ENCODE measurements at regions not wholly inside any gene's neighbourhood (a gene's known extent, or its start where the extent isn't known, plus 50 kb on each side); places are given as distances from the start of the nearest gene placed in this dataset.
"Not testable (repeated sequence)": the region's sequence is repeated elsewhere in the genome, so short reads cannot be mapped to it uniquely, and the experiment has no call there.

- Histone ChIP-seq H3K4me3 (no peak overlapping the region), H3K9me3 (no peaks in the 10 kb centered on the region), H3K27me3 (ENCODE audit: low read depth) (peaks cover 40% of the 10 kb centered on the region), H3K4me1 (peaks cover 23% of the 10 kb centered on the region), H3K36me3 (replicated peaks) (no peaks in the 10 kb centered on the region)
- in situ Hi-C loops (cut with MboI; ENCODE audit: low sequenced_read_pairs), result no loop called here
- DNase-seq (ENCODE audit: low spot score in 2 of 2), result peak in 1 of 2 experiments; percentile 29
These were observed 169.8 kb downstream of the SAMD5 start for GRCh38 chr6:147678253-147678652.

GRCh38 chr6:147684906-147685305 is 176.4 kb downstream of the SAMD5 start:
- H3K4me3 ChIP-seq, result no peak overlapping the region
- in situ Hi-C loops (cut with MboI; ENCODE audit: low sequenced_read_pairs), result no loop called here
- no peaks in the 10 kb centered on the region for H3K4me1 ChIP-seq
- DNase-seq (ENCODE audit: low spot score in 2 of 2), result no peak
- H3K36me3 ChIP-seq (replicated peaks), result no peaks in the 10 kb centered on the region
- peaks cover 32% of the 10 kb centered on the region for H3K27me3 ChIP-seq (ENCODE audit: low read depth)
- H3K9me3 ChIP-seq, result no peaks in the 10 kb centered on the region; the same call in 1 of the 2 replicates

GRCh38 chr6:147689398-147689797 is 180.9 kb downstream of the SAMD5 start:
- Histone ChIP-seq H3K36me3 (replicated peaks) (no peaks in the 10 kb centered on the region), H3K9me3 (no peaks in the 10 kb centered on the region; the same call in 1 of the 2 replicates), H3K4me1 (peaks cover 9% of the 10 kb centered on the region), H3K27me3 (ENCODE audit: low read depth) (peaks cover 11% of the 10 kb centered on the region; the same call in 1 of the 2 replicates), H3K4me3 (no peak overlapping the region)
- no peak for DNase-seq (ENCODE audit: low spot score in 2 of 2)
- in situ Hi-C loops (cut with MboI; ENCODE audit: low sequenced_read_pairs), result no loop called here

DNA sequence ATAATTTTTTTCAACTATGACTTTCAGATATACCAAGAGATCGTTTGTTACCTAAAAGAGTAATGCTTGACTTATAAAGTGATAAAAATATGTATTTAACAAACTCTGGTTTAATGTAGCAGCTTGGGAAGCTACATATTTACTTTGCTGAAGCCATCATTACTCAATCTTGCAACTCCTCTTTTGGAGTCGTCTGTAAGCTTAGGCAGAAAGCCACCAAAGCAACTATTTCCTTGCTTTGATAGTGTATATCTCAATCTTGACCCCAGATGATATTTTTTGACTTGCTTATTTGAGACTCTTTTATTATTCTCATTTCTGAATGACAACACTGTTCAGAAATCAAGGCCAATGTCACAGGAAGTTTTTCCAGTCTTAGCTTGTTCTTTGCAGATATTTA is 183.0 kb downstream of the SAMD5 start:
- Histone ChIP-seq H3K36me3 (replicated peaks) (no peaks in the 10 kb centered on the region), H3K4me3 (no peak overlapping the region), H3K9me3 (no peaks in the 10 kb centered on the region), H3K4me1 (peaks cover 9% of the 10 kb centered on the region), H3K27me3 (ENCODE audit: low read depth) (peaks cover 3% of the 10 kb centered on the region; the same call in 1 of the 2 replicates)
- DNase-seq (ENCODE audit: low spot score in 2 of 2), result no peak
- in situ Hi-C loops (cut with MboI; ENCODE audit: low sequenced_read_pairs), result no loop called here

- Histone ChIP-seq H3K36me3 (replicated peaks) (no peaks in the 10 kb centered on the region), H3K27me3 (ENCODE audit: low read depth) (peaks cover 3% of the 10 kb centered on the region; the same call in 1 of the 2 replicates), H3K4me1 (peaks cover 9% of the 10 kb centered on the region), H3K4me3 (no peak overlapping the region), H3K9me3 (no peaks in the 10 kb centered on the region)
- in situ Hi-C loops (cut with MboI; ENCODE audit: low sequenced_read_pairs), result no loop called here
- no peak for DNase-seq (ENCODE audit: low spot score in 2 of 2)
These were observed 184.7 kb downstream of the SAMD5 start for GRCh38 chr6:147693181-147693580.

- H3K9me3 ChIP-seq; in situ Hi-C loops (cut with MboI; ENCODE audit: low sequenced_read_pairs); H3K27me3 ChIP-seq (ENCODE audit: low read depth); H3K36me3 ChIP-seq (replicated peaks); DNase-seq (ENCODE audit: low spot score in 2 of 2); H3K4me3 ChIP-seq: not testable (repeated sequence)
- H3K4me1 ChIP-seq, result peaks cover 12% of the 10 kb centered on the region
These were observed 186.1 kb downstream of the SAMD5 start for GRCh38 chr6:147694556-147694955.

DNA sequence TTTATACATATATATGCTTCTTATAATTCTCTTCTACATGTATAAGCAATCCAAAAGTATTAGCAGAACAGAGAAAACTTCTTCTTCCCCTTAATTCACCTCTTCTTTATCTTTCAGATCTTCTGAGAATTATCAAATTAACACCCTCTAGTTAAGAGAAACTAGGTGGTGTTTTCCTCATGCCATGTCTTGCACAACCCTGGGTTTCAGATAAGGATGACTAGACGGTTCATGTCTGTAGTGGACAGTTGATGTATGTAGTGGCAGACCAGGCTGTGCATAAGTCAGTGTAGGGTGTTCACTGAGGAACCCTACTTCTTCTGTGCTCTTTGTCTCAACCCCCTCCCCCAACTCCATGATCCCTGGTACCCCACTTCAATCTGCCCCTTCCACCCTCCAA is 187.3 kb downstream of the SAMD5 start:
- DNase-seq (ENCODE audit: low spot score in 2 of 2), result no peak
- H3K4me1 ChIP-seq, result peaks cover 12% of the 10 kb centered on the region
- no peaks in the 10 kb centered on the region for H3K36me3 ChIP-seq (replicated peaks)
- H3K27me3 ChIP-seq (ENCODE audit: low read depth), result 0 out of 2 replicates have a peak, but pooled peaks cover 3% of the 10 kb centered on the region
- no peaks in the 10 kb centered on the region for H3K9me3 ChIP-seq
- H3K4me3 ChIP-seq, result no peak overlapping the region
- in situ Hi-C loops (cut with MboI; ENCODE audit: low sequenced_read_pairs), result no loop called here

- no peak overlapping the region for H3K4me3 ChIP-seq
- DNase-seq (ENCODE audit: low spot score in 2 of 2), result peak in 1 of 2 experiments; percentile 19
- in situ Hi-C loops (cut with MboI; ENCODE audit: low sequenced_read_pairs), result no loop called here
- H3K36me3 ChIP-seq (replicated peaks), result no peaks in the 10 kb centered on the region
- H3K27me3 ChIP-seq (ENCODE audit: low read depth), result 0 out of 2 replicates have a peak, but pooled peaks cover 3% of the 10 kb centered on the region
- peaks cover 2% of the 10 kb centered on the region; the same call in 1 of the 2 replicates for H3K4me1 ChIP-seq
- no peaks in the 10 kb centered on the region for H3K9me3 ChIP-seq
These were observed 190.7 kb downstream of the SAMD5 start for GRCh38 chr6:147699140-147699539.

- Histone ChIP-seq H3K27me3 (ENCODE audit: low read depth) (0 out of 2 replicates have a peak, but pooled peaks cover 3% of the 10 kb centered on the region), H3K36me3 (replicated peaks) (no peaks in the 10 kb centered on the region), H3K9me3 (no peaks in the 10 kb centered on the region), H3K4me1 (peaks cover 2% of the 10 kb centered on the region; the same call in 1 of the 2 replicates), H3K4me3 (no peak overlapping the region)
- no peak for DNase-seq (ENCODE audit: low spot score in 2 of 2)
- in situ Hi-C loops (cut with MboI; ENCODE audit: low sequenced_read_pairs), result no loop called here
These were observed 191.1 kb downstream of the SAMD5 start for GRCh38 chr6:147699637-147700036.

GRCh38 chr6:147700436-147701209 is 192.1 kb downstream of the SAMD5 start:
- Histone ChIP-seq H3K4me3 (no peak overlapping the region), H3K27me3 (ENCODE audit: low read depth) (0 out of 2 replicates have a peak, but pooled peaks cover 3% of the 10 kb centered on the region), H3K36me3 (replicated peaks) (no peaks in the 10 kb centered on the region), H3K4me1 (peaks cover 2% of the 10 kb centered on the region; the same call in 1 of the 2 replicates), H3K9me3 (no peaks in the 10 kb centered on the region)
- DNase-seq (ENCODE audit: low spot score in 2 of 2), result no peak
- in situ Hi-C loops (cut with MboI; ENCODE audit: low sequenced_read_pairs), result no loop called here

DNA sequence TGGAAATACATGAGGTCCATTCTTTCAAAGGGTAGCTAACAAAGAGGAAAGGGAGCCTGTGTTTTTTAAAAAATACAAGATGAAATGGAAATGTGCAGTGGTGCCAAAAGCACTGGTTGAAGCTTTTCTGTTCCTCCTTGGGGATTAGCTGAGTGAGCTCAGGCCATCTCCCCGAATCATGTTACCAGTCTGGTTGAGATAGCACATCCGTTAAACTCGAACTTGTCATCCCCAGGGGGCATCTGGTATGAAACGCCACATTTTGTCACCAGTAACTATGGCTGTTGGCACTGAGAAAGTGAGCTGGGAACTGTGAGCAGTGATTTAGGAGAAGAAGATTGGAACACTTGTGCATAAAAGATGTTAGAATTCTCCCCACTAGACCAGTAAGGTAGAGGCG is 196.2 kb downstream of the SAMD5 start:
- no peak for DNase-seq (ENCODE audit: low spot score in 2 of 2)
- Histone ChIP-seq H3K36me3 (replicated peaks) (no peaks in the 10 kb centered on the region), H3K9me3 (no peaks in the 10 kb centered on the region), H3K4me1 (no peaks in the 10 kb centered on the region), H3K4me3 (no peak overlapping the region), H3K27me3 (ENCODE audit: low read depth) (no peaks in the 10 kb centered on the region)
- in situ Hi-C loops (cut with MboI; ENCODE audit: low sequenced_read_pairs), result no loop called here

- Histone ChIP-seq H3K9me3 (no peaks in the 10 kb centered on the region), H3K36me3 (replicated peaks) (no peaks in the 10 kb centered on the region), H3K4me3 (no peak overlapping the region), H3K27me3 (ENCODE audit: low read depth) (no peaks in the 10 kb centered on the region), H3K4me1 (no peaks in the 10 kb centered on the region)
- in situ Hi-C loops (cut with MboI; ENCODE audit: low sequenced_read_pairs), result no loop called here
- no peak for DNase-seq (ENCODE audit: low spot score in 2 of 2)
These were observed 199.0 kb downstream of the SAMD5 start for GRCh38 chr6:147707524-147707923.

DNA sequence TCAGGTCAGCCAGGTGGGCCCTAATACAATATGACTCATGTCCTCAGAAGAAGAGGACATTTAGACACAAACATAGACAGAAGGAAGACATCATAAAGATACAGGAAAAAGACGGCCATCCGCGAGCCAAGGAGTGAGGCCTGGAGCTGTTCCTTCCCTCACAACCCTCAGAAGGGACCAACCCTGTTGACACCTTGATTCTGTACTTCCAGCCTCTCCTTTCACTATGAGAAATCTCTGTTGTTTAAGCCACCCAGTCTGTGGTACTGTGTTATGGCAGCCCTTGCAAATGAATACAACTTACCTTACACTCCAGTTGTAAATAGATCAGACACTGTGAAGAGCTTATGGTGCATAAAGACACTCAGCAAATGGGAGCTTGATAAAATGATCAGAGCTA is 199.7 kb downstream of the SAMD5 start:
- in situ Hi-C loops (cut with MboI; ENCODE audit: low sequenced_read_pairs), result no loop called here
- Histone ChIP-seq H3K4me3 (no peak overlapping the region), H3K4me1 (no peaks in the 10 kb centered on the region), H3K9me3 (no peaks in the 10 kb centered on the region), H3K27me3 (ENCODE audit: low read depth) (no peaks in the 10 kb centered on the region), H3K36me3 (replicated peaks) (no peaks in the 10 kb centered on the region)
- no peak for DNase-seq (ENCODE audit: low spot score in 2 of 2)

DNA sequence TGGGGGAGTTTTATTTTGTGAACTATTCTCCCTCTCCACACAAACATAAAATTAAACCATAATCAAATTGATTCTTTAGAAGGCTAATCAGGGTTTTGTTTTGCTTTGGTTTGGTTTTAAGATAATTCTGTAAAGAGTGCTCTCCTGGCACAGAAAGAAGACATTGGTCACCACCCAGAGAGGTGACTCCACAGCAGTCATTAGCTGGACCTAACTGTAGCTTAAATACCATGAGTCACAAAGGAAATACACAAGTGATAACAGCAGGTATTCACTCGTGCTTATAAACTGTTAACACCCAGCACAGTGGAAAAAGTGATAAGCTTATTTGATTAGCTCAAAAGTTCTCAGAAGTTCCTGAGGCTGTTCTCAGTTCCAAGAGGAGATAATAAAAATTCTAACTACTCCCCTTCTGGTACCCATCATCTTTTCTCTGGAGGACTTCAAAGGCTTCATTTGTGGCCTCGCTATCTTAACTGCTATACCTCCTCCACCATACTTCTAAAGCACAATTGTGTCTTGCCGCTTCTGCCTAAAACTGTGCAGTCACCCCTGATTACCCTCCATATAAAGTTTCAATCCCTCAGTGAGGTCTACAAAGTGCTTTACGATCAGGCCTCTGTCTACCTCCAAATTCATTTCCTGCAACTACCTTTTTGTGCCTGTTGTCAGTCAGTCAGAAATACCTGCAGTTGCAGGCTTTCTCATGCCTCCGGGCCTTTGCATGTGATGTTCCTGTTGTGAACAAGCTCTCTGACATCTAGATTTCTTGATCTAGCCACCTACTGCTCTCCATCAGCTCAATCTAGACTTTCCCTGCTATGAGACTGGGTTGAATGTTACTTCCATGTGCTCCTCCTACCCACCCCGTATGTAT is 201.1 kb downstream of the SAMD5 start:
- Histone ChIP-seq H3K27me3 (ENCODE audit: low read depth) (no peaks in the 10 kb centered on the region), H3K4me1 (no peaks in the 10 kb centered on the region), H3K36me3 (replicated peaks) (no peaks in the 10 kb centered on the region), H3K4me3 (no peak overlapping the region), H3K9me3 (no peaks in the 10 kb centered on the region)
- no peak for DNase-seq (ENCODE audit: low spot score in 2 of 2)
- in situ Hi-C loops (cut with MboI; ENCODE audit: low sequenced_read_pairs), result no loop called here
